Suprapubic skin (tissue), 3 donors: ENCODE measurements at regions not wholly inside any gene's neighbourhood (a gene's known extent, or its start where the extent isn't known, plus 50 kb on each side); places are given as distances from the start of the nearest gene placed in this dataset.

Source experiments
- CTCF ChIP-seq, 2 donors: fragments of 200-600 bp in 1 of 2; fragments of 450-650 bp in 1 of 2; sonication (generic) in 1 of 2; IDR thresholded peaks; one replicate each; pipeline ENCODE4 v1.5.1; 2016 to 2019; ENCODE audit warnings: antibody characterized with exemption in 2 of 2, mild to moderate bottlenecking in 1 of 2, moderate library complexity in 1 of 2
- EP300 ChIP-seq: sonication (generic); formaldehyde crosslinking; IDR thresholded peaks from one replicate; pipeline ENCODE4 v1.6.1; 2017; ENCODE audit warnings: antibody characterized with exemption

- no peak for TF ChIP-seq EP300
- TF ChIP-seq CTCF (IDR thresholded peaks at IDR 0.05) = no peak
These were observed 275.5 kb downstream of the CNTN3 start for GRCh38 chr3:74338998-74339397.
